SK-N-SH treated with all-trans-retinoic acid at 6 μM for 48 hours (cell line): ENCODE measurements at regions not wholly inside any gene's neighbourhood (a gene's known extent, or its start where the extent isn't known, plus 50 kb on each side); places are given as distances from the start of the nearest gene placed in this dataset.

ENCODE experiments used
- ATAC-seq: fragments of 200-7000 bp; cut with Tn5 transposase; 3 replicates; pipeline ENCODE4 v1.9.1; 2020; ENCODE audit warnings: mild to moderate bottlenecking, moderate library complexity
- ARNTL ChIP-seq: fragments of 450-650 bp; formaldehyde crosslinking; IDR thresholded peaks from 2 replicates; pipeline ENCODE4 v1.5.0; 2020; ENCODE audit warnings: low read depth, mild to moderate bottlenecking, moderate library complexity, borderline replicate concordance
- BACH2 ChIP-seq: fragments of 250-450 bp; sonication (Bioruptor Pico); IDR thresholded peaks from 2 replicates; pipeline ENCODE4 v1.9.0; 2021; ENCODE audit warnings: mild to moderate bottlenecking, borderline replicate concordance
- CREB5 ChIP-seq: fragments of 250-450 bp; sonication (Bioruptor Pico); IDR thresholded peaks from 2 replicates; pipeline ENCODE4 v1.5.1; 2020; ENCODE audit warnings: low read depth, mild to moderate bottlenecking, moderate library complexity
- CSDC2 ChIP-seq: fragments of 250-450 bp; sonication (Bioruptor Pico); IDR thresholded peaks from 2 replicates; pipeline ENCODE4 v1.5.0; 2020; ENCODE audit warnings: mild to moderate bottlenecking, moderate library complexity
- CSRNP3 ChIP-seq: fragments of 250-450 bp; sonication (Bioruptor Pico); IDR thresholded peaks from 2 replicates; pipeline ENCODE4 v1.5.1; 2021; ENCODE audit warnings: mild to moderate bottlenecking, moderate library complexity
- GLIS3 ChIP-seq: fragments of 250-450 bp; sonication (Bioruptor Pico); IDR thresholded peaks from 2 replicates; pipeline ENCODE4 v1.5.0; 2020; ENCODE audit warnings: mild to moderate bottlenecking, moderate library complexity
- ISL1 ChIP-seq: fragments of 250-450 bp; sonication (Bioruptor Pico); IDR thresholded peaks from 2 replicates; pipeline ENCODE4 v2.1.2; 2022; ENCODE audit warnings: mild to moderate bottlenecking, moderate library complexity
- OSR1 ChIP-seq: fragments of 250-450 bp; sonication (Bioruptor Pico); IDR thresholded peaks from 2 replicates; pipeline ENCODE4 v1.8.0; 2022; ENCODE audit warnings: moderate library complexity, mild to moderate bottlenecking, inconsistent platforms
- POU6F1 ChIP-seq: fragments of 250-450 bp; sonication (Bioruptor Pico); IDR thresholded peaks from 2 replicates; pipeline ENCODE4 v1.8.0; 2021; ENCODE audit warnings: low read depth, mild to moderate bottlenecking, moderate library complexity, borderline replicate concordance
- RARB ChIP-seq: fragments of 250-450 bp; sonication (Bioruptor Pico); IDR thresholded peaks from 2 replicates; pipeline ENCODE4 v1.8.0; 2021; ENCODE audit warnings: mild to moderate bottlenecking, moderate library complexity
- SNAI2 ChIP-seq: fragments of 250-450 bp; sonication (Bioruptor Pico); IDR thresholded peaks from 2 replicates; pipeline ENCODE4 v1.5.0; 2020; ENCODE audit warnings: mild to moderate bottlenecking, moderate library complexity
- TCF4 ChIP-seq: fragments of 250-450 bp; sonication (Bioruptor Pico); IDR thresholded peaks from 2 replicates; pipeline ENCODE4 v1.8.0; 2021; ENCODE audit warnings: mild to moderate bottlenecking, moderate library complexity, borderline replicate concordance
- TOX ChIP-seq: fragments of 250-450 bp; sonication (Bioruptor Pico); IDR thresholded peaks from 2 replicates; pipeline ENCODE4 v1.8.0; 2021; ENCODE audit warnings: mild to moderate bottlenecking, moderate library complexity, borderline replicate concordance
- TSHZ2 ChIP-seq: fragments of 250-450 bp; sonication (Bioruptor Pico); IDR thresholded peaks from 2 replicates; pipeline ENCODE4 v1.5.0; 2020; ENCODE audit warnings: mild to moderate bottlenecking, moderate library complexity
- ZC3H10 ChIP-seq: fragments of 250-450 bp; sonication (Bioruptor Pico); IDR thresholded peaks from 2 replicates; pipeline ENCODE4 v1.5.1; 2021; ENCODE audit warnings: mild to moderate bottlenecking, moderate library complexity
- ZFP30 ChIP-seq: fragments of 450-650 bp; formaldehyde crosslinking; IDR thresholded peaks from 2 replicates; pipeline ENCODE4 v1.5.0; 2022; ENCODE audit warnings: mild to moderate bottlenecking, moderate library complexity
- ZNF565 ChIP-seq: fragments of 450-650 bp; formaldehyde crosslinking; conservative IDR thresholded peaks from 2 replicates; pipeline ENCODE4 v1.5.0; 2020; ENCODE audit warnings: low read depth, mild to moderate bottlenecking, moderate library complexity
- ZNF70 ChIP-seq: fragments of 450-650 bp; formaldehyde crosslinking; IDR thresholded peaks from 2 replicates; pipeline ENCODE4 v1.5.0; 2020; ENCODE audit warnings: mild to moderate bottlenecking, moderate library complexity
- ZNF8 ChIP-seq: fragments of 450-650 bp; formaldehyde crosslinking; IDR thresholded peaks from 2 replicates; pipeline ENCODE4 v1.5.0; 2020; ENCODE audit warnings: mild to moderate bottlenecking, moderate library complexity

- no peak for ATAC-seq
- no peak for TF ChIP-seq CSDC2 (CRISPR knock-in tag)
- TF ChIP-seq TCF4 (CRISPR knock-in tag) = no peak
- TF ChIP-seq SNAI2 (CRISPR knock-in tag) = no peak
- no peak for TF ChIP-seq ZNF8 (CRISPR knock-in tag)
- TF ChIP-seq TOX = no peak
- TF ChIP-seq CSRNP3 (CRISPR knock-in tag) = no peak
- TF ChIP-seq OSR1 (CRISPR knock-in tag) = no peak
- TF ChIP-seq RARB (CRISPR knock-in tag) = no peak
Observed at GRCh38 chr4:29005838-29006237, 1714.3 kb upstream of the PCDH7 start.

GRCh38 chr4:29009908-29010307, 1710.3 kb upstream of the PCDH7 start:
- ATAC-seq = no peak
- TF ChIP-seq RARB (CRISPR knock-in tag) (no peak), ISL1 (CRISPR knock-in tag) (no peak), ZNF565 (no peak), CSRNP3 (CRISPR knock-in tag) (no peak), BACH2 (CRISPR knock-in tag) (no peak)

GRCh38 chr4:29013341-29013740, 1706.8 kb upstream of the PCDH7 start:
- ATAC-seq = no peak

GRCh38 chr4:29014555-29014954, 1705.6 kb upstream of the PCDH7 start:
- no peak for ATAC-seq

More at GRCh38 chr4:29013341-29013740, 1706.8 kb upstream of the PCDH7 start:
- TF ChIP-seq SNAI2 (CRISPR knock-in tag) = no peak

More at GRCh38 chr4:29014555-29014954, 1705.6 kb upstream of the PCDH7 start:
- TF ChIP-seq GLIS3 (CRISPR knock-in tag) (no peak), ZNF8 (CRISPR knock-in tag) (no peak), CREB5 (CRISPR knock-in tag) (no peak), BACH2 (CRISPR knock-in tag) (no peak), TSHZ2 (CRISPR knock-in tag) (no peak), POU6F1 (CRISPR knock-in tag) (no peak), ISL1 (CRISPR knock-in tag) (no peak), TOX (no peak), ARNTL (no peak), ZC3H10 (CRISPR knock-in tag) (no peak), CSRNP3 (CRISPR knock-in tag) (no peak), ZNF70 (CRISPR knock-in tag) (no peak), SNAI2 (CRISPR knock-in tag) (no peak), ZFP30 (CRISPR knock-in tag) (no peak)
